Mucosa of descending colon (tissue), 3 donors: ENCODE measurements at regions not wholly inside any gene's neighbourhood (a gene's known extent, or its start where the extent isn't known, plus 50 kb on each side); places are given as distances from the start of the nearest gene placed in this dataset.

Experiments
- ATAC-seq: fragments of 200-7000 bp; cut with Tn5 transposase; one replicate; pipeline ENCODE4 v1.9.1; 2020; ENCODE audit warnings: mild to moderate bottlenecking, moderate library complexity
- DNase-seq, 3 donors: peaks; one replicate each; pipeline ENCODE4 v3.0.0-alpha.2; 2020
- H3K36me3 ChIP-seq: fragments of 200-600 bp; one replicate; pipeline ENCODE4 v1.8.0; 2021; ENCODE audit warnings: low read depth, mild to moderate bottlenecking
- H3K4me1 ChIP-seq: fragments of 200-600 bp; one replicate; pipeline ENCODE4 v1.8.0; 2021; ENCODE audit warnings: low read depth, mild to moderate bottlenecking
- H3K4me3 ChIP-seq: fragments of 200-600 bp; one replicate; pipeline ENCODE4 v1.8.0; 2021; ENCODE audit warnings: mild to moderate bottlenecking
- H3K9me3 ChIP-seq: fragments of 200-600 bp; one replicate; pipeline ENCODE4 v1.8.0; 2021; ENCODE audit warnings: mild to moderate bottlenecking
- CTCF ChIP-seq: fragments of 200-600 bp; IDR thresholded peaks from one replicate; pipeline ENCODE4 v1.8.0; 2022; ENCODE audit warnings: antibody characterized with exemption, mild to moderate bottlenecking
- intact Hi-C, 2 donors: fragments of 100-400 bp; cut with DNase I in 1 of 2; cut with micrococcal nuclease in 1 of 2; formaldehyde crosslinking; loops; one replicate each; pipeline versions ENCODE4 v1.11.0 to v1.11.1; 2022; cut with DNase I, micrococcal nuclease
- donor health status: DM: no; HTN: no; CAD: no; lungs with moderate emphysema.
- donor health status: DM: no; HTN: no; CAD: no.
- donor health status: DM: no; HTN: yes; CAD: no.

GRCh38 chr2:34001557-34001956 is 402.5 kb upstream of the FAM98A start:
- H3K9me3 ChIP-seq = peaks cover 6% of the 10 kb centered on the region
- no peaks in the 10 kb centered on the region for H3K36me3 ChIP-seq
- intact Hi-C loops = no loop called here
- no peak for DNase-seq
- H3K4me3 ChIP-seq = no peak overlapping the region
- TF ChIP-seq CTCF = no peak
- H3K4me1 ChIP-seq = no peaks in the 10 kb centered on the region
- no peak for ATAC-seq

GRCh38 chr2:33984131-33984530 is 385.0 kb upstream of the FAM98A start:
- intact Hi-C loops = no loop called here

GRCh38 chr2:33978471-33978870 is 379.4 kb upstream of the FAM98A start:
- ATAC-seq = no peak
- no peaks in the 10 kb centered on the region for H3K4me1 ChIP-seq
- intact Hi-C loops = no loop called here
- no peaks in the 10 kb centered on the region for H3K36me3 ChIP-seq
- H3K9me3 ChIP-seq = peaks cover 8% of the 10 kb centered on the region
- no peak for DNase-seq
- TF ChIP-seq CTCF = no peak
- no peak overlapping the region for H3K4me3 ChIP-seq

More at GRCh38 chr2:33984131-33984530, 385.0 kb upstream of the FAM98A start:
- H3K4me1 ChIP-seq = no peaks in the 10 kb centered on the region
- DNase-seq (no peak), ATAC-seq (no peak)
- no peaks in the 10 kb centered on the region for H3K9me3 ChIP-seq
- H3K4me3 ChIP-seq = no peak overlapping the region
- no peak for TF ChIP-seq CTCF
- H3K36me3 ChIP-seq = no peaks in the 10 kb centered on the region

GRCh38 chr2:33975498-33975897 is 376.4 kb upstream of the FAM98A start:
- no peak for TF ChIP-seq CTCF
- Histone ChIP-seq H3K36me3 (no peaks in the 10 kb centered on the region), H3K4me3 (no peak overlapping the region), H3K4me1 (no peaks in the 10 kb centered on the region), H3K9me3 (peaks cover 8% of the 10 kb centered on the region)
- ATAC-seq (no peak), DNase-seq (no peak)
- intact Hi-C loops = no loop called here

GRCh38 chr2:33967103-33967502 is 368.0 kb upstream of the FAM98A start:
- Histone ChIP-seq H3K4me1 (no peaks in the 10 kb centered on the region), H3K9me3 (no peaks in the 10 kb centered on the region), H3K4me3 (no peak overlapping the region), H3K36me3 (no peaks in the 10 kb centered on the region)
- no peak for ATAC-seq
- intact Hi-C loops = no loop called here
- DNase-seq = no peak
- TF ChIP-seq CTCF = no peak

GRCh38 chr2:33958591-33958990 is 359.5 kb upstream of the FAM98A start:
- ATAC-seq (no peak), DNase-seq (no peak)
- no peak for TF ChIP-seq CTCF
- intact Hi-C loops = no loop called here
- H3K9me3 ChIP-seq = peaks cover 9% of the 10 kb centered on the region
- H3K4me3 ChIP-seq = no peak overlapping the region
- H3K4me1 ChIP-seq = no peaks in the 10 kb centered on the region
- no peaks in the 10 kb centered on the region for H3K36me3 ChIP-seq
